ENCODE measurements at regions not wholly inside any gene's neighbourhood (a gene's known extent, or its start where the extent isn't known, plus 50 kb on each side); places are given as distances from the start of the nearest gene placed in this dataset.

- TF ChIP-seq ZNF462 (CRISPR knock-in tag; IDR thresholded peaks at IDR 0.05) (no peak), JUNB (IDR thresholded peaks at IDR 0.05; ENCODE audit: unreplicated experiment) (no peak), REST (IDR thresholded peaks at IDR 0.05; ENCODE audit: unreplicated experiment) (no peak), CREB1 (CRISPR knock-in tag; IDR thresholded peaks at IDR 0.05; ENCODE audit: low read depth) (no peak), ZNF331 (CRISPR knock-in tag; IDR thresholded peaks at IDR 0.05; ENCODE audit: low read depth) (no peak), STAT1 (IDR thresholded peaks at IDR 0.05; ENCODE audit: unreplicated experiment) (no peak), ETS1 (IDR thresholded peaks at IDR 0.05) (no peak), EZH2phosphoT487 (IDR thresholded peaks at IDR 0.05; ENCODE audit: unreplicated experiment) (no peak)
Observed at GRCh38 chr1:119249283-119249682, 108.8 kb upstream of the WARS2 start (continued).

Measured in GM23338 (cell line).